T-helper 17 cell (primary cell): ENCODE measurements at regions not wholly inside any gene's neighbourhood (a gene's known extent, or its start where the extent isn't known, plus 50 kb on each side); places are given as distances from the start of the nearest gene placed in this dataset.

Experiments
- ATAC-seq: fragments of 150-1000 bp; cut with Tn5 transposase; 2 replicates; pipeline ENCODE4 v1.10.0; 2021; ENCODE audit warnings: mild to moderate bottlenecking, moderate library complexity
- DNase-seq, 3 donors: peaks; one replicate each; pipeline versions ENCODE4 v3.0.0 to v3.0.0-alpha.2; 2020 to 2021
- H3K9me3 ChIP-seq: one replicate; pipeline ENCODE4 v1.7.0; 2013; ENCODE audit warnings: low read length, mild to moderate bottlenecking; ENCODE audit not compliant: control insufficient read depth, poor library complexity, severe bottlenecking
- H3K27ac Mint-ChIP-seq: one replicate; pipeline ENCODE4 v1.8.0; 2022; ENCODE audit warnings: mild to moderate bottlenecking, moderate library complexity, mixed read lengths
- H3K27me3 Mint-ChIP-seq: one replicate; pipeline ENCODE4 v1.8.0; 2022; ENCODE audit warnings: mixed read lengths
- H3K36me3 Mint-ChIP-seq: one replicate; pipeline ENCODE4 v1.8.0; 2022; ENCODE audit warnings: low read depth, mixed read lengths
- H3K4me1 Mint-ChIP-seq: one replicate; pipeline ENCODE4 v1.8.0; 2022; ENCODE audit warnings: mild to moderate bottlenecking, mixed read lengths
- H3K4me3 Mint-ChIP-seq: one replicate; pipeline ENCODE4 v1.8.0; 2022; ENCODE audit warnings: mild to moderate bottlenecking, moderate library complexity, mixed read lengths

- H3K36me3 Mint-ChIP-seq: no peaks in the 10 kb centered on the region
- no peaks in the 10 kb centered on the region for H3K27me3 Mint-ChIP-seq
- no peak for DNase-seq
- H3K4me1 Mint-ChIP-seq: no peaks in the 10 kb centered on the region
- ATAC-seq: no peak
- H3K9me3 ChIP-seq: no peaks in the 10 kb centered on the region
- no peak overlapping the region for H3K27ac Mint-ChIP-seq
- no peak overlapping the region for H3K4me3 Mint-ChIP-seq
These were observed 328.2 kb downstream of the RWDD3 start for GRCh38 chr1:95562230-95562629.

DNA sequence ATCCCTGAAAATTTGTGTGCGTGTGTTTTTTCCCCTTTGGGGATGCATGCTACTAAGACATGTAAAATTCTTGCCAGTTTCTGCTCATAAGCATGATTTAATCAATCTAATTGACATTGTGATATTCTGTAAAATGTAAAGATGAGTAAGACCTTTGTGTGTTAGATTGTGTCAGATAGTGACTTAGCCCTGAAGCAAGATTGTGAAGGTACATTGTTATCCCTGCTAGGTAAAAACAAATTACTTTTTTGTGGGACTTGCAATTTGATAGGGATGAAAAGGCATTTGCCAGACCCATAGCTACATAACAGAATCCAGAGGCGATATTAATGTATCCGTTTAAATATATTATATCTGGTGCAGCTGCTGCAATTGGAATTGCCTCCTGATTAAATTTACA is 338.0 kb downstream of the RWDD3 start:
- ATAC-seq (no peak), DNase-seq (no peak)
- Mint-ChIP-seq H3K36me3 (no peaks in the 10 kb centered on the region), H3K27me3 (no peaks in the 10 kb centered on the region), H3K4me3 (no peak overlapping the region), H3K27ac (no peak overlapping the region), H3K4me1 (no peaks in the 10 kb centered on the region)
- no peaks in the 10 kb centered on the region for H3K9me3 ChIP-seq

DNA sequence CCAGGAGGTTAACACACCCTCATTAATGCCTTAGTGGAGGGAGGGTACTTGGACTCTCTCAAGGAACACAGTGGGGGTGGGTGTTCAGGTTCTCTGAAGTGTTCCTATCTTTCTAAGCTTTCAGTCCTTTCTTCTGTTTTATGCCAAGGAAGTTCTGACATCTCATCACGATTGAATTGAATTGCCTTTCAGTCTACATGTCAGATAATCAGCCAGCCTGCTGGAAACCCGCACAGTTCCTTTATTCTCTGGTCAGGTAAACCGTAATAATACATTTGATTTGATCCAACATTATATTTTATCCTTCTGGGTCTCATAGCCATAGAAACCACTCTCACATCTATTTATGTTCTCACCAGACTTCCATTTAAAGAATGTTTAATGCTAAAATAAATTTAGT is 339.0 kb downstream of the RWDD3 start:
- no peaks in the 10 kb centered on the region for H3K4me1 Mint-ChIP-seq
- ATAC-seq: no peak

DNA sequence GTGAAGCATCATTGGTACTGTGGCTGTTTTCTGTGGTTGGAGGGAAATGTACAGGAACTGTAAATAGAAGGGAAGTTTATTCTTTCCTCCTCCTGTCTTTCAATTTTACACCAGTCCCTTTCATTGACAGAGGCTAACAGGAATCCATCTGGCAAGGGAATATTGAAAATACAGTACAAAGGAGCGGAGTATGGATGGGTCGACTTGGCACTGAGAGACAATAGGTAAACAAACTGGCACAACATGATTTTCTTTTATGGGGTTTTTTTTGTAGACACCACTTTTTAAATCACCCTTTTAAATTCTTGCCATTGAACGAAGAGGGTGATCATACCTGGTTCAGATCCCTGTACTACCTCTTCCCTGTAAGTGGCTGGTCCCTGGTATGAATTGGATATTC is 341.3 kb downstream of the RWDD3 start:
- H3K27me3 Mint-ChIP-seq: no peaks in the 10 kb centered on the region
- H3K36me3 Mint-ChIP-seq: no peaks in the 10 kb centered on the region
- no peaks in the 10 kb centered on the region for H3K9me3 ChIP-seq
- no peak for ATAC-seq
- no peak overlapping the region for H3K27ac Mint-ChIP-seq
- no peak overlapping the region for H3K4me3 Mint-ChIP-seq
- DNase-seq: no peak
- no peaks in the 10 kb centered on the region for H3K4me1 Mint-ChIP-seq

More for the DNA sequence above, 339.0 kb downstream of the RWDD3 start:
- H3K27me3 Mint-ChIP-seq: no peaks in the 10 kb centered on the region
- no peak overlapping the region for H3K4me3 Mint-ChIP-seq
- DNase-seq: no peak
- H3K36me3 Mint-ChIP-seq: no peaks in the 10 kb centered on the region
- H3K9me3 ChIP-seq: no peaks in the 10 kb centered on the region
- no peak overlapping the region for H3K27ac Mint-ChIP-seq

GRCh38 chr1:95578462-95578861 is 344.5 kb downstream of the RWDD3 start:
- Mint-ChIP-seq H3K4me1 (no peaks in the 10 kb centered on the region), H3K27ac (no peak overlapping the region), H3K4me3 (no peak overlapping the region), H3K27me3 (no peaks in the 10 kb centered on the region), H3K36me3 (no peaks in the 10 kb centered on the region)
- DNase-seq (no peak), ATAC-seq (no peak)
- H3K9me3 ChIP-seq: no peaks in the 10 kb centered on the region

DNA sequence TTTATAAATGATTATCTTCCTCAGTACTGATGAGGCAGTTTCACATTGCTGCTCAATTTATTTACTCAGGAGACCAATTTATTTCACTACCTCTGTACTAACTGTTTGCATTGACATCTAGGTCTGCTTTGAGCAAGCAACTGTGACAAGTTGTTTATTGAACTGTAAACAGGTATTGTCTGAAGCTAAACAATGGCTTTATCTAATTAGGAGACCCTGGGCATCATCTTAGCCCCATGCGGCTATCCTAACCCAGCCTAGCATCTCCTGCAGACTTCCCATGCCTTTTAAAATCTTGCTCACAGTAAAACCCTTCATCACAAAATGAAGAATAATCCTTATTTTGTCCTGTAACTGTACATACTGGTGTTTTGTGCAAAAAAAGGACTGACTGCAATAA is 348.2 kb downstream of the RWDD3 start:
- no peak overlapping the region for H3K4me3 Mint-ChIP-seq
- H3K27me3 Mint-ChIP-seq: no peaks in the 10 kb centered on the region
- DNase-seq (no peak), ATAC-seq (no peak)
- no peaks in the 10 kb centered on the region for H3K4me1 Mint-ChIP-seq
- H3K9me3 ChIP-seq: no peaks in the 10 kb centered on the region
- no peak overlapping the region for H3K27ac Mint-ChIP-seq
- no peaks in the 10 kb centered on the region for H3K36me3 Mint-ChIP-seq

GRCh38 chr1:95582746-95583145 is 348.7 kb downstream of the RWDD3 start:
- ATAC-seq (no peak), DNase-seq (no peak)
- Mint-ChIP-seq H3K27me3 (no peaks in the 10 kb centered on the region), H3K27ac (no peak overlapping the region), H3K4me1 (no peaks in the 10 kb centered on the region), H3K36me3 (no peaks in the 10 kb centered on the region), H3K4me3 (no peak overlapping the region)
- no peaks in the 10 kb centered on the region for H3K9me3 ChIP-seq

DNA sequence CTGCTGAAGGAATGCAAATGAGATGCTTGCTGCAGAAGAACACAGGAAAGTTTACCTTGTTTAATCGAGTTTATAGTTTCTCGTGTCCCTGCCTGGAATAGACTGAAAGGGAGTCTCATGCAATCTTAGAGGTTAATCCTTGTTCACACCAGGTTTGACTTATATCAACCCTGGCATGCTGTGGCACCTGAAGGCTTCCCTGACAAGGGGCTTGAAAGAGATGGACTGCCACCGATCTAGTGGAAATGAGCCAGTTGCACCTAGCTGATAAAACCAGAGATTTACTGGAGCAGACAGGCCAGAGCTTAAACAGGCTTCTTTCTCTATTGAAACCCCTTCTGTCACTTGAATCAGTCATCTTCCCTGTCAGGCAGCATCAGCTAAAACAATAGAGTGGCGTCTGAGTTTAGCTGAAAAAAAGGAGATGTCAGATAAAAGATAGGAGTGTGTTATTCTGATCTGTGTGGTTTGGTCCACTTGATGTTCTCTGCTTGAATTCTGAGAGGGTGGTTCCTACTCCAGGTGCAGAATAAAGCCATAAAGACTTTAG is 349.7 kb downstream of the RWDD3 start:
- H3K36me3 Mint-ChIP-seq: no peaks in the 10 kb centered on the region
- H3K4me1 Mint-ChIP-seq: no peaks in the 10 kb centered on the region

GRCh38 chr1:95584315-95584714 is 350.3 kb downstream of the RWDD3 start:
- no peaks in the 10 kb centered on the region for H3K36me3 Mint-ChIP-seq
- H3K9me3 ChIP-seq: no peaks in the 10 kb centered on the region
- no peak overlapping the region for H3K27ac Mint-ChIP-seq
- no peak for ATAC-seq
- no peak overlapping the region for H3K4me3 Mint-ChIP-seq
- DNase-seq: no peak
- no peaks in the 10 kb centered on the region for H3K27me3 Mint-ChIP-seq
- H3K4me1 Mint-ChIP-seq: no peaks in the 10 kb centered on the region

More for the DNA sequence above, 349.7 kb downstream of the RWDD3 start:
- no peak for DNase-seq
- Mint-ChIP-seq H3K27ac (no peak overlapping the region), H3K27me3 (no peaks in the 10 kb centered on the region), H3K4me3 (no peak overlapping the region)
- no peaks in the 10 kb centered on the region for H3K9me3 ChIP-seq
- ATAC-seq: no peak

- no peak for DNase-seq
- Mint-ChIP-seq H3K4me1 (no peaks in the 10 kb centered on the region), H3K4me3 (no peak overlapping the region), H3K27ac (no peak overlapping the region), H3K36me3 (no peaks in the 10 kb centered on the region), H3K27me3 (no peaks in the 10 kb centered on the region)
- no peak for ATAC-seq
- H3K9me3 ChIP-seq: no peaks in the 10 kb centered on the region
These were observed 370.8 kb downstream of the RWDD3 start for GRCh38 chr1:95604771-95605170.

DNA sequence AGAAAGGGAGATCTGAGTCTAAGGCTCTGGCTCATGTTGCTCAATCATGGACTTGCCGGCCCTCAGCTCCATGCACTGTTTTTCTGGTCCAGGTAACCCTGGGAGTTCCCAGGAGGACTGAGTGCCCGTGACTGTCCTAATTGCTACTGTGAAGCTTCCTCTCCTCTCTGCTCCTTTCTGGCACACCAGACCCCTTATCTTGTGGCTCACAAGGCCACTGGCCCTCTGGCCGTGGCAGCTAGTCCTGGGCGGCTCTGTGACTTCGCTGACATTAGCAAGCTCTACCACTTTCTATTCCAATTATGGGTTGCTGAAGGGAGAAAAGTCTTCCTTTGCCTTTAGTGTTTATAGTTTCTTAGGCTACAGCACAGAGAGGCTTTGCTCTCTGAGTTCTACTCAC is 380.2 kb downstream of the RWDD3 start:
- Mint-ChIP-seq H3K4me3 (no peak overlapping the region), H3K4me1 (no peaks in the 10 kb centered on the region), H3K27me3 (no peaks in the 10 kb centered on the region), H3K36me3 (no peaks in the 10 kb centered on the region), H3K27ac (no peak overlapping the region)
- ATAC-seq: no peak
- H3K9me3 ChIP-seq: no peaks in the 10 kb centered on the region
- DNase-seq: no peak

- H3K4me3 Mint-ChIP-seq: no peak overlapping the region
- no peaks in the 10 kb centered on the region for H3K36me3 Mint-ChIP-seq
- no peak for ATAC-seq
- no peaks in the 10 kb centered on the region for H3K27me3 Mint-ChIP-seq
- H3K27ac Mint-ChIP-seq: no peak overlapping the region
- H3K4me1 Mint-ChIP-seq: no peaks in the 10 kb centered on the region
- H3K9me3 ChIP-seq: no peaks in the 10 kb centered on the region
- no peak for DNase-seq
These were observed 381.4 kb downstream of the RWDD3 start for GRCh38 chr1:95615421-95615820.

GRCh38 chr1:95620076-95620475 is 386.1 kb downstream of the RWDD3 start:
- Mint-ChIP-seq H3K4me1 (no peaks in the 10 kb centered on the region), H3K36me3 (no peaks in the 10 kb centered on the region), H3K27ac (no peak overlapping the region), H3K27me3 (no peaks in the 10 kb centered on the region), H3K4me3 (no peak overlapping the region)
- ATAC-seq: no peak
- no peak for DNase-seq
- H3K9me3 ChIP-seq: no peaks in the 10 kb centered on the region

- Mint-ChIP-seq H3K27me3 (no peaks in the 10 kb centered on the region), H3K27ac (no peak overlapping the region), H3K4me3 (no peak overlapping the region), H3K36me3 (no peaks in the 10 kb centered on the region), H3K4me1 (no peaks in the 10 kb centered on the region)
- DNase-seq: no peak
- no peak for ATAC-seq
- H3K9me3 ChIP-seq: no peaks in the 10 kb centered on the region
These were observed 388.6 kb downstream of the RWDD3 start for GRCh38 chr1:95622609-95623008.
